Loucy (cell line): ENCODE measurements at regions not wholly inside any gene's neighbourhood (a gene's known extent, or its start where the extent isn't known, plus 50 kb on each side); places are given as distances from the start of the nearest gene placed in this dataset.

ENCODE experiments used
- H2AFZ ChIP-seq: fragments of 200-600 bp; sonication (generic); 2 replicates; pipeline ENCODE4 v1.6.0; 2016; ENCODE audit warnings: antibody characterized with exemption, mild to moderate bottlenecking, low read length, moderate library complexity
- H3F3A ChIP-seq: fragments of 200-600 bp; 2 replicates; pipeline ENCODE4 v1.6.0; 2016; ENCODE audit warnings: antibody characterized with exemption, low read depth, mild to moderate bottlenecking
- H3K27me3 ChIP-seq: fragments of 200-600 bp; sonication (generic); 2 replicates; pipeline ENCODE4 v1.6.1; 2014; ENCODE audit warnings: low read length, mild to moderate bottlenecking; ENCODE audit not compliant: insufficient read depth, poor library complexity, severe bottlenecking
- H3K36me3 ChIP-seq: fragments of 200-600 bp; sonication (generic); 2 replicates; pipeline ENCODE4 v1.6.1; 2016; ENCODE audit warnings: low read length; ENCODE audit not compliant: insufficient read depth
- H3K4me1 ChIP-seq: fragments of 200-600 bp; sonication (generic); 2 replicates; pipeline ENCODE4 v1.5.1; 2014; ENCODE audit warnings: low read length, mild to moderate bottlenecking; ENCODE audit not compliant: insufficient read depth, poor library complexity, severe bottlenecking
- H3K4me2 ChIP-seq: fragments of 200-600 bp; sonication (generic); 2 replicates; pipeline ENCODE4 v1.6.0; 2014; ENCODE audit warnings: antibody characterized with exemption, low read length, low read depth, mild to moderate bottlenecking; ENCODE audit not compliant: poor library complexity, severe bottlenecking
- H3K4me3 ChIP-seq: fragments of 200-600 bp; sonication (generic); 2 replicates; pipeline ENCODE4 v1.5.1; 2014; ENCODE audit warnings: low read length, mild to moderate bottlenecking, mixed read lengths; ENCODE audit not compliant: poor library complexity, severe bottlenecking
- H3K79me2 ChIP-seq: fragments of 200-600 bp; sonication (generic); 2 replicates; pipeline ENCODE4 v1.6.1; 2014; ENCODE audit warnings: low read length; ENCODE audit not compliant: insufficient read depth
- H3K9ac ChIP-seq: fragments of 200-600 bp; sonication (generic); 2 replicates; pipeline ENCODE4 v1.6.0; 2014; ENCODE audit warnings: mild to moderate bottlenecking, low read depth, low read length, moderate library complexity; ENCODE audit not compliant: poor library complexity, severe bottlenecking
- H3K9me2 ChIP-seq: fragments of 200-600 bp; sonication (generic); replicated peaks from 2 replicates; pipeline ENCODE4 v1.6.1; 2016; ENCODE audit warnings: low read depth, low read length, mixed read lengths
- H3K9me3 ChIP-seq: fragments of 200-600 bp; sonication (generic); 2 replicates; pipeline ENCODE4 v1.6.1; 2014; ENCODE audit warnings: mild to moderate bottlenecking, antibody characterized with exemption, low read length, low read depth; ENCODE audit not compliant: insufficient read depth
- H4K20me1 ChIP-seq: fragments of 200-600 bp; sonication (generic); 2 replicates; pipeline ENCODE4 v1.6.0; 2014; ENCODE audit warnings: antibody characterized with exemption, low read length, mild to moderate bottlenecking; ENCODE audit not compliant: insufficient read depth, poor library complexity, severe bottlenecking
- EZH2phosphoT487 ChIP-seq: fragments of 200-600 bp; IDR thresholded peaks from 2 replicates; pipeline ENCODE4 v1.6.1; 2018; ENCODE audit warnings: antibody characterized with exemption, mild to moderate bottlenecking, moderate library complexity, borderline replicate concordance
- TF ChIP-seq, protein P1 (sequence below): fragments of 200-600 bp; sonication (generic); conservative IDR thresholded peaks from 2 replicates; pipeline ENCODE4 v1.5.1; 2014; ENCODE audit warnings: mild to moderate bottlenecking, antibody characterized with exemption, low read length

DNA sequence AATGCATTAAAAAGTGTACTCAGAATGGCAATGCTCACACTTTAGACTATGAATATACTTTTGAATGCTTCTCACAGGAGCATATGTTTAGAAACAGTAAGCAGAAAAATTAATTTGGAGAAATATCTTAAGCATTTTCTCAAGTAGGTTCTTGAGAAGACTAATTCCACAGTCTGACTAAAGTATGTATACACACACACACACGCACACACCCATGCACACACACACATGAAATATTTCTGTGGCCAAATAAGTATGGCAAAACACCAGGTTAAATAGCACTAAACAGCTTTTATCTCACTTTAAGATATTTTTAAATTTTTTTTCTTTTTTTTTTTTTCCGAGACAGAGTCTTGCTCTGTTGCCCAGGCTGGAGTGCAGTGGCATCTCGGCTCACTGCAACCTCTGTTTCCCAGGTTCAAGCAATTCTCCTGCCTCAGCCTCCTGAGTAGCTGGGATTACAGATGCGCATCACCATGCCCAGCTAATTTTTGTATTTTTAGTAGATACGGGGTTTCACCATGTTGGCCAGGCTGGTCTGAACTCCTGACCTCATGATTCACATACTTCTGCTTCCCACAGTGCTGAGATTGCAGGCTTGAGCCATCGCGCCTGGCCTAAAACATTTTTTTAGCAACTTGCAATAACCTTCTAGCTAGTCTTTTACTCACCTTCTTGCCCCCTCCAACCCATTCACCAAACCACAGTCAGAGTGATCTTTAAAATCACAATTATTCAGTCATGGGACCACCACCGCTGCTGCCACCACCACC is 67.5 kb upstream of the SCG2 start:
- Histone ChIP-seq H3F3A (no peaks in the 10 kb centered on the region), H3K9ac (no peak overlapping the region), H3K9me3 (no peaks in the 10 kb centered on the region), H3K4me3 (no peak overlapping the region), H3K79me2 (no peaks in the 10 kb centered on the region), H3K27me3 (no peaks in the 10 kb centered on the region), H2AFZ (no peak overlapping the region), H3K9me2 (no peaks in the 10 kb centered on the region), H3K4me1 (no peaks in the 10 kb centered on the region), H4K20me1 (no peaks in the 10 kb centered on the region), H3K4me2 (no peak overlapping the region), H3K36me3 (no peaks in the 10 kb centered on the region)
- no peak for TF ChIP-seq EZH2phosphoT487

- no peak overlapping the region for H3K4me2 ChIP-seq
- no peak for TF ChIP-seq EZH2phosphoT487
- TF ChIP-seq, protein P1, sequence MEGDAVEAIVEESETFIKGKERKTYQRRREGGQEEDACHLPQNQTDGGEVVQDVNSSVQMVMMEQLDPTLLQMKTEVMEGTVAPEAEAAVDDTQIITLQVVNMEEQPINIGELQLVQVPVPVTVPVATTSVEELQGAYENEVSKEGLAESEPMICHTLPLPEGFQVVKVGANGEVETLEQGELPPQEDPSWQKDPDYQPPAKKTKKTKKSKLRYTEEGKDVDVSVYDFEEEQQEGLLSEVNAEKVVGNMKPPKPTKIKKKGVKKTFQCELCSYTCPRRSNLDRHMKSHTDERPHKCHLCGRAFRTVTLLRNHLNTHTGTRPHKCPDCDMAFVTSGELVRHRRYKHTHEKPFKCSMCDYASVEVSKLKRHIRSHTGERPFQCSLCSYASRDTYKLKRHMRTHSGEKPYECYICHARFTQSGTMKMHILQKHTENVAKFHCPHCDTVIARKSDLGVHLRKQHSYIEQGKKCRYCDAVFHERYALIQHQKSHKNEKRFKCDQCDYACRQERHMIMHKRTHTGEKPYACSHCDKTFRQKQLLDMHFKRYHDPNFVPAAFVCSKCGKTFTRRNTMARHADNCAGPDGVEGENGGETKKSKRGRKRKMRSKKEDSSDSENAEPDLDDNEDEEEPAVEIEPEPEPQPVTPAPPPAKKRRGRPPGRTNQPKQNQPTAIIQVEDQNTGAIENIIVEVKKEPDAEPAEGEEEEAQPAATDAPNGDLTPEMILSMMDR: no peak
- H3K9ac ChIP-seq: no peak overlapping the region
- H3K4me3 ChIP-seq: no peak overlapping the region
- H2AFZ ChIP-seq: no peak overlapping the region
- no peaks in the 10 kb centered on the region for H4K20me1 ChIP-seq
- no peaks in the 10 kb centered on the region for H3K27me3 ChIP-seq
- H3K9me3 ChIP-seq: no peaks in the 10 kb centered on the region
- H3K36me3 ChIP-seq: no peaks in the 10 kb centered on the region
- no peaks in the 10 kb centered on the region for H3K4me1 ChIP-seq
- no peaks in the 10 kb centered on the region for H3F3A ChIP-seq
- H3K9me2 ChIP-seq: no peaks in the 10 kb centered on the region
- H3K79me2 ChIP-seq: no peaks in the 10 kb centered on the region
Observed at GRCh38 chr2:223668302-223668998, 66.3 kb upstream of the SCG2 start.

- Histone ChIP-seq H3K27me3 (no peaks in the 10 kb centered on the region), H4K20me1 (no peaks in the 10 kb centered on the region), H3K79me2 (no peaks in the 10 kb centered on the region), H3K36me3 (no peaks in the 10 kb centered on the region), H3K4me2 (no peak overlapping the region), H3K4me1 (peaks cover 4% of the 10 kb centered on the region), H3K4me3 (no peak overlapping the region), H3F3A (no peaks in the 10 kb centered on the region), H2AFZ (no peak overlapping the region), H3K9me2 (no peaks in the 10 kb centered on the region), H3K9me3 (0 out of 2 replicates have a peak, but pooled peaks cover 3% of the 10 kb centered on the region), H3K9ac (no peak overlapping the region)
- no peak for TF ChIP-seq EZH2phosphoT487
- TF ChIP-seq, protein P1: no peak
Observed at GRCh38 chr2:223654384-223654915, 52.3 kb upstream of the SCG2 start.
